Gastrocnemius medialis (tissue), 4 donors: ENCODE measurements at regions not wholly inside any gene's neighbourhood (a gene's known extent, or its start where the extent isn't known, plus 50 kb on each side); places are given as distances from the start of the nearest gene placed in this dataset.

ENCODE experiments used
- POLR2A ChIP-seq, 2 donors: fragments of 450-650 bp; IDR thresholded peaks; one replicate each; pipeline ENCODE4 v1.6.1; 2017; ENCODE audit warnings: antibody characterized with exemption in 2 of 2, mild to moderate bottlenecking in 2 of 2, moderate library complexity in 2 of 2
- TF ChIP-seq, protein P1 (sequence below), 5 experiments: fragments of 450-650 bp in 3 of 5; fragments of 200-600 bp in 2 of 5; sonication (generic) in 2 of 5; IDR thresholded peaks in 4 of 5; conservative IDR thresholded peaks in 1 of 5; 1 replicate in 4 of 5; 2 replicates in 1 of 5; pipeline ENCODE4 v1.5.1; 2016 to 2019; ENCODE audit warnings: antibody characterized with exemption in 5 of 5, mild to moderate bottlenecking in 3 of 5, moderate library complexity in 3 of 5

DNA sequence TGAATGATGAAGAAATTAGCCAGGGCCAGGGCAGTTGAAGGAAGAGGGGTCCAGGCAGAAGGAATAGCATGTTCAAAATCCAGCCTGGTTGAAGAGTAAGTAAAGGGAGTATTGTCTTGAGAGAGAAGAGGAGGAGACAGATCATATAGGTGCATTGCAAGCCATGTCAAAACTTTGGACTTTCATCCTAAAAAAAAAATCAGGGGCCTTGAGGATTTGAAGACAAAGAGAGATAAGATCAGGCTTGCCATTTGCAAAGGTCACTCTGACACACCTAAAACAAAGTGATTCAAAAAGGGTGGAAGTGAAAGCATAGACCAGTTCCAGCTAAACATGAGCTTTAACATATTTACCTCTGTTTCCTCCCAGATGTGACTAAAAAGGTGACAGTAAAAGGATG, 95.7 kb upstream of the DRD2 start:
- TF ChIP-seq, protein P1, sequence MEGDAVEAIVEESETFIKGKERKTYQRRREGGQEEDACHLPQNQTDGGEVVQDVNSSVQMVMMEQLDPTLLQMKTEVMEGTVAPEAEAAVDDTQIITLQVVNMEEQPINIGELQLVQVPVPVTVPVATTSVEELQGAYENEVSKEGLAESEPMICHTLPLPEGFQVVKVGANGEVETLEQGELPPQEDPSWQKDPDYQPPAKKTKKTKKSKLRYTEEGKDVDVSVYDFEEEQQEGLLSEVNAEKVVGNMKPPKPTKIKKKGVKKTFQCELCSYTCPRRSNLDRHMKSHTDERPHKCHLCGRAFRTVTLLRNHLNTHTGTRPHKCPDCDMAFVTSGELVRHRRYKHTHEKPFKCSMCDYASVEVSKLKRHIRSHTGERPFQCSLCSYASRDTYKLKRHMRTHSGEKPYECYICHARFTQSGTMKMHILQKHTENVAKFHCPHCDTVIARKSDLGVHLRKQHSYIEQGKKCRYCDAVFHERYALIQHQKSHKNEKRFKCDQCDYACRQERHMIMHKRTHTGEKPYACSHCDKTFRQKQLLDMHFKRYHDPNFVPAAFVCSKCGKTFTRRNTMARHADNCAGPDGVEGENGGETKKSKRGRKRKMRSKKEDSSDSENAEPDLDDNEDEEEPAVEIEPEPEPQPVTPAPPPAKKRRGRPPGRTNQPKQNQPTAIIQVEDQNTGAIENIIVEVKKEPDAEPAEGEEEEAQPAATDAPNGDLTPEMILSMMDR (IDR thresholded peaks at IDR 0.05 in 4 of 5, conservative IDR thresholded peaks at IDR 0.05 in 1 of 5): no peak
- TF ChIP-seq POLR2A (IDR thresholded peaks at IDR 0.05): no peak
